Amniotic epithelial cell (primary cell): ENCODE measurements at regions not wholly inside any gene's neighbourhood (a gene's known extent, or its start where the extent isn't known, plus 50 kb on each side); places are given as distances from the start of the nearest gene placed in this dataset.

ENCODE experiments used
- DNase-seq: peaks from one replicate; pipeline ENCODE4 v3.0.0-alpha.2; 2010; ENCODE audit warnings: low read depth

GRCh38 chr13:84352946-84353345 lies 470.7 kb upstream of the SLITRK1 start:
- DNase-seq: no peak

DNA sequence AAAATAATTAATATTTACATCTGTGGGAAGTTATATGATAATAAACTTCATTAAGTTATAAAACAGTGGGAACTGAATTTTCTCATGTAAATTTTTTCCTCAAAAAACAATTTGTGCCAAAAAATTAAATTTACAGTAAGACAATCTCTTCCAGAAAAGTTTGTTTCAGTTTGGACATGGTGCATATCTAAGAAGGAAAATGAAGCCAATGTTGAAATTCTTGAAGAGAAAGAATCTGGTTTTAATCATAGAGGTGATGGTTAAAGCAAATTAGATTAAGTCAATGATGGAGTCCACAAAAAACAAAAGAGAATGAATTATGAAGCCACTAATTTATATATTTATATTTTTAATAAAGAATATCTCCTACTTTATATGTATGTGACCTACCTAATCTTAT lies 457.2 kb upstream of the SLITRK1 start:
- DNase-seq: no peak

GRCh38 chr13:84332346-84332745 lies 450.1 kb upstream of the SLITRK1 start:
- no peak for DNase-seq

- no peak for DNase-seq
Measured at GRCh38 chr13:84315527-84315926, 433.3 kb upstream of the SLITRK1 start.

DNA sequence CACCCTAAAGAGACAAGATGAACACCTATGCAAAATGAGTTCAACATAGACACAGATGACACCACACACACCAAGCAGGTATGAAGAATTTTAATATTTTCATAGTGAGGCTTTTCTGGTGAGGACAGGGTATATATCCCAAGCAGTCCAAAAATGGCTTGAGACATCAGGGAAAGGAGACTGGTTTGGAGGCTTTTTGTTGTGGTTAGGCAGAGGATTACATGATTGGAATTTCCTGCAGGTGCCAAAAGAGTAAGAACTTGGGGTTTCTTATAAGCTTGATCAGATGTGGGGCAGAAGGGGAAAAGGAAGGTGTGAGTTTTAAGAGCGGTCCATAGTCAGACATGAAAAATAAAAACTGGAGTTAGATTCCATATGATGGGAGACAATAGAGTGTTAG lies 420.8 kb upstream of the SLITRK1 start:
- DNase-seq: no peak

GRCh38 chr13:84297251-84297650 lies 415.0 kb upstream of the SLITRK1 start:
- DNase-seq: peak; percentile 64

- peak; percentile 14 for DNase-seq
Measured at GRCh38 chr13:84296401-84296800, 414.1 kb upstream of the SLITRK1 start.

GRCh38 chr13:84294576-84294975 lies 412.3 kb upstream of the SLITRK1 start:
- peak; percentile 10 for DNase-seq

- no peak for DNase-seq
Measured at GRCh38 chr13:84290386-84290785, 408.1 kb upstream of the SLITRK1 start.

DNA sequence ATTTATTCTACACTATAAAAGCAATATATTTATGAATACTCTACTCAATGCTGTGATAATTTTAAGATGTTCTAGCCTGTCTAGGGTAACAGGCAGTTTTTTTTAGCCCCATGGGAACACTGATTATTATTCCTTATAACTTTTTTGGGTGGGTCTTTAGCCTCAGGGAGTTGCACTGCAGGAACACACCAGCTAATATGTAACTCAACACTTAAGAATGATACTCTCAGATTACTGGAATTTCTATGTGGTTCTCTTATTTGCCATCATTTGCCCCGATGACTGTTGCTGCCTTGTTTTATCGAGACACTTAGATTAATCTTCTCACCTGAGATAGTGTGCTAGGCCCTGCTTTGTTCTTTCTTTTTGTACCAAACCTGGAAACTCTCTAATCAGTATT lies 396.9 kb upstream of the SLITRK1 start:
- DNase-seq: no peak

- no peak for DNase-seq
Measured at GRCh38 chr13:84272877-84273562, 390.7 kb upstream of the SLITRK1 start.

- DNase-seq: no peak
Measured at GRCh38 chr13:84265257-84265764, 383.0 kb upstream of the SLITRK1 start.

GRCh38 chr13:84263354-84264069 lies 381.2 kb upstream of the SLITRK1 start:
- no peak for DNase-seq

- DNase-seq: no peak
Measured at GRCh38 chr13:84255226-84255797, 373.0 kb upstream of the SLITRK1 start.

- DNase-seq: no peak
Measured at GRCh38 chr13:84249463-84249862, 367.2 kb upstream of the SLITRK1 start.

GRCh38 chr13:84243340-84243739 lies 361.1 kb upstream of the SLITRK1 start:
- DNase-seq: no peak

DNA sequence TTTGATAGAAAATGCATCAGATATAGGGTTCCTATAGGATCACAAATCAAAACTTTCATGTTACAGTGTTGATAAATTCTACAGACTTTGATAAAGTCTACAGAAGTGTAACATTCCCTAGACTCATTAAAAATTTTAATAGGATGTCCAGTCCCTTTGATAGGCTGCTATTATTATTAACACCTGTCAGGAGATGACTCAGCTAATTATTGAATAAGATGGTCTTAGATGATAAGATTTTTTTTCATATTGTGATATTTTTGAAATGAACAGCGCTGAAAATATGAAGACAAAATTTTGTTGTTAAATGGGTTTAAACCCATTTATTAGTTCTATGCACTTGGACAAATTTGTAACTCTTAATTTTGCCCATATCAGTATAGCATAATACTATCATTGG lies 356.8 kb upstream of the SLITRK1 start:
- no peak for DNase-seq

DNA sequence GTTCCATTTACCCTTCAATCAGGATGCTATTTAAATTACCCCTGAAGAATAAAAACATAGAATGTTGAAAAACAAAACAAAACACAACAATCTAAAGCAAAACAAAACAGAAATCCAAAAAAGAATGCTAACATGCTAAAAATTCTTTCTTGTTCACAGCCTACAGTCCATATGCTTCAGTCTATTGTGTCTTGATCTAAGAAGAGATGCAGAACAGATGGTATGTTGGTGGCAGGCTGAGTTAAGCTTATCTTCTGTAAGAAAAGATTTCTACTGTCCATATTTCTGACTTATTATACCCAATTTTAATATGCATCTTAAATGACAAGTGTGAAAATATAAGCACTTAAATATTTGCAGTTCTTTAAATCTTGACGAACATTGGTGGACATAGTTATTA lies 356.1 kb upstream of the SLITRK1 start:
- DNase-seq: no peak

GRCh38 chr13:84237143-84237542 lies 354.9 kb upstream of the SLITRK1 start:
- DNase-seq: no peak

DNA sequence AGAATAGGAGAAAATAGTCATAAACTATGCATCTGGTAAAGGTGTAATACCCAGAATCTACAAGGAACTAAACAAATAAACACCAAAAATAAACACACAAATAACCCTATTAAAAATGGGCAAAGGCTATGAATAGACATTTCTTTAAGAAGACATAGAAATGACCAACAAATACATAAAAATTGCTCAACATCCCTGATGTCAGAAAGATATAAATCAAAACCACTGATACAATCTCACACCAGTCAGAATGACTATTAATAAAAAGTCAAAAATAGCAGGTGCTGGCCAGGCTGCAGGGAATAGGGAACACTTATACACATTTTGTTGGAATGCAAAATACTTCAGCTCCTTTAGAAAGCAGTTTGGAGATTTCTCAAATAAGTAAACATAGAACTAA lies 352.1 kb upstream of the SLITRK1 start:
- DNase-seq: no peak

GRCh38 chr13:84230568-84230967 lies 348.3 kb upstream of the SLITRK1 start:
- DNase-seq: no peak

GRCh38 chr13:84211048-84211447 lies 328.8 kb upstream of the SLITRK1 start:
- no peak for DNase-seq

DNA sequence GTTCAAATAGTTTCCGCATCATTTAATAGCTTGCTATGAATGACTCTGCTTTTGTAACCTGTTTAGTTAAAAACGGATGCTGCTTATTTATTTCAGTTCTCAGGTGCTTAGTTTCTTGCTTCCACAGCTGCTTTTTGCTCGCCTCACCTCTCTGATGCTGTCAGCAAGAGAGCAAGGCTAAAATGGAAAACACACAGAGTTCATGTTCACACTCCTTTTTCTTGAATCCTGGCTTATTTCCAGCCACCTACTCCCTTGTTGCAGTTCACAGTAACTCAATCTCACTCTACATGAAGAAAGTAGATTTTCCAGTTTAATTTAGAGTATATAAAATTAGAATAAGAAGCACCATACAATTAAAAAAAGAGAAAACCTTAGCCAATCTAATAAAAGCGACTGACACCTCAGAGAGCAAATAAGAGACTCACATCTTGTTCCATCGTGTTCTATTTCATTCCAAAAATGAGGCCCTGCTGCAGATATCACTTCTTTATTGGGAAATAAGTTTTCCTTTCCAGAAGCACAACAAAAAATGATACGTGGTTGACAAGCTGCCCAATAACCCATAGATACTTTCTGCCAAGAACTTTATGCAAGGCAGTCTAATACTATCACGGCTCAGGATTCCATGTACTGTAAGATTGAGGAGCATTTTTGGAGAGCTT lies 326.1 kb upstream of the SLITRK1 start:
- no peak for DNase-seq
